Common myeloid progenitor, CD34-positive (primary cell): ENCODE measurements at regions not wholly inside any gene's neighbourhood (a gene's known extent, or its start where the extent isn't known, plus 50 kb on each side); places are given as distances from the start of the nearest gene placed in this dataset.
A peak's percentile ranks its signal among the peaks of the same experiment; 100 is the strongest.

Experiments
- CTCF ChIA-PET: fragments of 350-600 bp; sonication (Branson Sonifier 250); formaldehyde crosslinking; loops from one replicate; lab custom pipeline; 2021; ENCODE audit warnings: antibody characterized with exemption; lab: Charles Lee
- POLR2A ChIA-PET: fragments of 350-600 bp; sonication (Branson Sonifier 250); formaldehyde crosslinking; loops from one replicate; lab custom pipeline; 2021; ENCODE audit warnings: antibody characterized with exemption; lab: Charles Lee
- DNase-seq, 3 donors: peaks; one replicate each; pipeline versions ENCODE4 v3.0.0 to v3.0.0-alpha.2; 2013
- H3K27ac ChIP-seq, 2 experiments: 1 replicate in 1 of 2; 2 replicates in 1 of 2; pipeline ENCODE4 v1.7.0; 2013; ENCODE audit warnings: inconsistent platforms in 2 of 2, low read length in 2 of 2, mild to moderate bottlenecking in 2 of 2, low read depth in 1 of 2, moderate library complexity in 1 of 2; ENCODE audit not compliant: severe bottlenecking in 2 of 2, insufficient read depth in 1 of 2, poor library complexity in 1 of 2
- H3K27me3 ChIP-seq, 5 experiments: replicated peaks in 2 of 5; 1 replicate in 3 of 5; 2 replicates in 2 of 5; pipeline versions ENCODE4 v1.6.1 to v1.7.0; 2013; ENCODE audit warnings: low read length in 4 of 5, mild to moderate bottlenecking in 2 of 5, moderate library complexity in 2 of 5, inconsistent platforms in 1 of 5; ENCODE audit not compliant: insufficient read depth in 5 of 5, control insufficient read depth in 4 of 5
- H3K36me3 ChIP-seq, 4 experiments: 1 replicate in 2 of 4; 2 replicates in 2 of 4; pipeline versions ENCODE4 v1.6.1 to v1.7.0; 2013; ENCODE audit warnings: low read length in 3 of 4, control low read depth in 1 of 4, mild to moderate bottlenecking in 1 of 4; ENCODE audit not compliant: control insufficient read depth in 4 of 4, insufficient read depth in 4 of 4
- H3K4me1 ChIP-seq, 4 experiments: 1 replicate in 3 of 4; 2 replicates in 1 of 4; pipeline versions ENCODE4 v1.6.1 to v1.7.1; 2013; ENCODE audit warnings: low read length in 3 of 4, mild to moderate bottlenecking in 3 of 4, control low read depth in 1 of 4, inconsistent platforms in 1 of 4, moderate library complexity in 1 of 4; ENCODE audit not compliant: control insufficient read depth in 4 of 4, insufficient read depth in 4 of 4; ENCODE audit errors: control extremely low read depth in 1 of 4
- H3K4me3 ChIP-seq, 7 experiments: 1 replicate in 4 of 7; 2 replicates in 3 of 7; pipeline versions ENCODE4 v1.5.1 to v1.7.0; 2013; ENCODE audit warnings: mild to moderate bottlenecking in 7 of 7, low read length in 6 of 7, moderate library complexity in 6 of 7, inconsistent platforms in 2 of 7, low read depth in 2 of 7, control low read depth in 1 of 7; ENCODE audit not compliant: insufficient read depth in 4 of 7, control insufficient read depth in 1 of 7; ENCODE audit errors: extremely low read depth in 1 of 7
- H3K9me3 ChIP-seq, 5 experiments: 1 replicate in 4 of 5; 2 replicates in 1 of 5; pipeline versions ENCODE4 v1.6.1 to v1.7.1; 2013; ENCODE audit warnings: low read length in 4 of 5, mild to moderate bottlenecking in 2 of 5, inconsistent platforms in 1 of 5, low read depth in 1 of 5, moderate library complexity in 1 of 5; ENCODE audit not compliant: control insufficient read depth in 4 of 5, insufficient read depth in 2 of 5; ENCODE audit errors: control extremely low read depth in 1 of 5
- WGBS: methylation state at CpG from one replicate; pipeline ENCODE4 v1.1.5; 2013; ENCODE audit not compliant: insufficient coverage; 5-methylcytosine and 5-hydroxymethylcytosine counted together

DNA sequence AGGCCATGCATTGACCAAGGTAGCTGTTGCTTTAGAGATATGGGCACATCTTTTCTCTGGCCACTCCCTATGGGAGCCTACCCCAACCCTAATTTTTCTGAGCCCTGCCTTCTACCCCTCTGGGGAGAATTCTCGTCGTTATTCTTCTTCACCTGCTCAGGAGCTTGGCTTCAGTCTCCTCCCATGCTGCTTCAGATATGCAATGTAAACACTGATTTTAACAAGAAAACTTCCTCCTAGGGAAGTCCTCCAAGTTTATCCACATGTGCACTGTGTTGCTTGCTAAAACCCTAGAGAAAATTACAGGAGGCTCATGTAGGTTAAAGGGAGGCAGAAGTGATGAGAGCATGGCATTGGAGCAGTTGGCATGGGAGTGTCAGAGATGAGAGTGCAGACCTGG, 445.2 kb upstream of the MDFIC2 start:
- POLR2A ChIA-PET = interaction anchor here (0.7 kb wide), 1 partner anchor 930 kb away, joined by 3 read pairs; no protein-coding TSS in a partner anchor
- Histone ChIP-seq H3K4me3 (no peak overlapping the region), H3K9me3 (no peaks in the 10 kb centered on the region), H3K36me3 (no peaks in the 10 kb centered on the region), H3K4me1 (no peaks in the 10 kb centered on the region), H3K27ac (no peak overlapping the region), H3K27me3 (no peaks in the 10 kb centered on the region)
- no peak for DNase-seq
- WGBS = 97% methylated on average over 2 of the region's 2 CpGs
- CTCF ChIA-PET = no interaction called here

- Histone ChIP-seq H3K4me1 (no peaks in the 10 kb centered on the region), H3K36me3 (no peaks in the 10 kb centered on the region), H3K27ac (no peak overlapping the region), H3K4me3 (no peak overlapping the region), H3K9me3 (no peaks in the 10 kb centered on the region), H3K27me3 (no peaks in the 10 kb centered on the region)
- CTCF ChIA-PET = no interaction called here
- no peak for DNase-seq
- POLR2A ChIA-PET = no interaction called here
- 93% methylated on average over 4 of the region's 5 CpGs for WGBS
Measured at GRCh38 chr3:70755526-70755925, 443.1 kb upstream of the MDFIC2 start.

DNA sequence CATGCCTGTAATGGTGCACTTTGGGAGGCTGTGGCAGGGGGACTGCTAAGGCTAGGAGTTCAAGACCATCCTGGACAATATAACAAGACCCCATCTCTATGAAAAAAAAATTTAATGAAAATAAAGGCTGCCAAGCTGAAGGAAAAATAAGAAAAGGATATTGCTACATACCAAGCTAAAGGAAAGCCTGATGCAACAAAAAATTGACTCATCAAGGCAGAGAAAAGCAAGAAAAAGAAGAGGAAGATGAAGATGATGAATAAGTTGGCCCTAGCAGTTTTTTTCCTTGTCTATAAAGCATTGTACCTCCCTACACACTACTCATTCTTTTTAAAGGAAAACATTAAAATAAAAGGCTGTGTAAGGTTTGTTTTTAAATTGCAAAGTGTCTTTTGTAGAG, 441.9 kb upstream of the MDFIC2 start:
- H3K4me3 ChIP-seq = no peak overlapping the region
- ChIA-PET POLR2A (no interaction called here), CTCF (interaction anchor here (1.0 kb wide), 1 partner anchor 204 kb away, joined by 3 read pairs; no protein-coding TSS in a partner anchor)
- no peaks in the 10 kb centered on the region for H3K4me1 ChIP-seq
- H3K27ac ChIP-seq = no peak overlapping the region
- no peak for DNase-seq
- no peaks in the 10 kb centered on the region for H3K9me3 ChIP-seq
- H3K36me3 ChIP-seq = no peaks in the 10 kb centered on the region
- H3K27me3 ChIP-seq = no peaks in the 10 kb centered on the region

DNA sequence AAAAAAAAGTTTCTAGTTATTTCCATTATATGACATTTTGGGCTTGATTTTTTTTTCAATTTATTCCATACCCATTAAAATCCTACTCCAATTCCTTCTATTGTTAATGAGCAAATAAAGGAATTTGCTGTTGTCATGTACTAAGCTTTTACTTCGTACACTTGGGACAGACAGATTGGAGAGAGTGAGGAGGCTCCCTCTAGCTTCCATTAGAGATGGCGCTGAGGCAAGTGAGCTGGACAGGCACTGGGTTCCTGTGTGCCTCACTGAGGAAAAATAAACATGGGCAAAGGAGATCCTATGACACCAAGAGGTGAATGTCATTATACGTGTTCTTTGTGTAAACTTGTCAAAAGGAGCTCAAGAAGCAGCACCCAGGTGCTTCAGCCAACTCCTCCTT, 441.1 kb upstream of the MDFIC2 start:
- 100% methylated on average over 1 of the region's 3 CpGs for WGBS
- CTCF ChIA-PET = interaction anchor here (1.0 kb wide), 2 partner anchors 37 to 203 kb away, joined by 3 read pairs; no protein-coding TSS in a partner anchor

DNA sequence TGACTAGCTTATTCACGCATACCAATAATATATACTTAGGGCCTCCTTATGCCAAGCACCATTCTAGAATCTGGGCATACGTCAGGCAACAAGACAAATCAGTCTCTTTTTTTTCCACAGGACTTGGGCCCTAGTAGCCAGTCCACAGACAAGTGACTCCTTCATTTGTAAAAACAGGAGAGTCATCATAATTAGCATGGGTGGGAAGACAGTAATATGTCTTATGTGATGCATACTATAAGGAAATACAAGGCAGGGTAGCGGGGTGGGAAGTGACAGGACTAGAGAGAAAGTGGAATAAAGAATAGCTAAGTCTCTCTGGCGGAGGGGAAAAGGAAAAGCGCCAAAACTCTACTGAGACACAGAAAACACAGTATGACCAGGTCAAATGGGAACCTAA, 439.6 kb upstream of the MDFIC2 start:
- DNase-seq = no peak
- CTCF ChIA-PET = no interaction called here
- 93% methylated on average over 2 of the region's 5 CpGs for WGBS

More for the DNA sequence above, 441.1 kb upstream of the MDFIC2 start:
- H3K36me3 ChIP-seq = no peaks in the 10 kb centered on the region
- H3K4me1 ChIP-seq = no peaks in the 10 kb centered on the region
- peak in 1 of 3 donors; percentile 4 for DNase-seq
- no peak overlapping the region for H3K4me3 ChIP-seq
- POLR2A ChIA-PET = no interaction called here
- H3K9me3 ChIP-seq = no peaks in the 10 kb centered on the region
- H3K27ac ChIP-seq = no peak overlapping the region
- H3K27me3 ChIP-seq = no peaks in the 10 kb centered on the region

DNA sequence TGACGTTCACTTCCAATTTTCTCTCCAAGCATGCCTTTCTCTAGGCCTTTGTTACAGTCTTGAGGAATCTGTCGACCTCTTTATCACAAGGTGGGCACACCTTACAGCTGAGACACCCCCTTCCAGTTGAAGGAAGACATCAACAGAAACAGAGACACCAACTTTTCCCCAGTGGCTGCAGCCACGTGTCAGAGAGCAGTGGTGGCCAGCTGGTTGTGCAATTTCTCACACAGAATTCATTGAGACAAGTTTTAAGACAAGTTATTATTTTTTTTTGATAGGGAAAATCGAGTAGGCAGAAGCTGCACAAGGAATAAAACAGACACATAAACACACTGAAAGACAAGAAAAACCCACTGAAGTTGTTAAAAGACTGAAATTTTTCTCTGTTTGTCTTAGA, 436.7 kb upstream of the MDFIC2 start:
- DNase-seq = no peak
- H3K27ac ChIP-seq = no peak overlapping the region
- H3K9me3 ChIP-seq = no peaks in the 10 kb centered on the region
- no peak overlapping the region for H3K4me3 ChIP-seq
- ChIA-PET CTCF (no interaction called here), POLR2A (no interaction called here)
- 89% methylated on average over 2 of the region's 4 CpGs for WGBS
- no peaks in the 10 kb centered on the region for H3K27me3 ChIP-seq
- no peaks in the 10 kb centered on the region for H3K4me1 ChIP-seq
- H3K36me3 ChIP-seq = no peaks in the 10 kb centered on the region

More for the DNA sequence above, 439.6 kb upstream of the MDFIC2 start:
- POLR2A ChIA-PET = no interaction called here
- no peaks in the 10 kb centered on the region for H3K36me3 ChIP-seq
- H3K27ac ChIP-seq = no peak overlapping the region
- no peaks in the 10 kb centered on the region for H3K27me3 ChIP-seq
- H3K4me3 ChIP-seq = no peak overlapping the region
- no peaks in the 10 kb centered on the region for H3K9me3 ChIP-seq
- H3K4me1 ChIP-seq = no peaks in the 10 kb centered on the region

- no peak for DNase-seq
- 100% methylated on average over 3 of the region's 5 CpGs for whole genome bisulfite sequencing
- Histone ChIP-seq H3K27me3 (no peaks in the 10 kb centered on the region), H3K27ac (no peak overlapping the region), H3K9me3 (no peaks in the 10 kb centered on the region), H3K4me3 (no peak overlapping the region), H3K4me1 (no peaks in the 10 kb centered on the region), H3K36me3 (no peaks in the 10 kb centered on the region)
- CTCF ChIA-PET = no interaction called here
- POLR2A ChIA-PET = no interaction called here
Measured at GRCh38 chr3:70748593-70748992, 436.2 kb upstream of the MDFIC2 start.
